ENCODE measurements at regions not wholly inside any gene's neighbourhood (a gene's known extent, or its start where the extent isn't known, plus 50 kb on each side); places are given as distances from the start of the nearest gene placed in this dataset.

GRCh38 chr4:15237648-15238230 is 190.1 kb upstream of the C1QTNF7 start:
- Histone ChIP-seq H3K36me3 (no peaks in the 10 kb centered on the region), H3K9me3 (no peaks in the 10 kb centered on the region), H3K4me3 (no peak overlapping the region), H3K4me2 (no peak overlapping the region), H3K4me1 (peaks cover 11% of the 10 kb centered on the region), H4K20me1 (no peaks in the 10 kb centered on the region), H3K27ac (no peak overlapping the region), H3K27me3 (no peaks in the 10 kb centered on the region), H3K9ac (no peak overlapping the region)
- TF ChIP-seq Cebpa-rat (IDR thresholded peaks at IDR 0.05), result no peak

GRCh38 chr4:15238720-15239119 is 189.1 kb upstream of the C1QTNF7 start:
- H3K4me3 ChIP-seq, result no peak overlapping the region
- no peak overlapping the region for H3K27ac ChIP-seq
- no peak overlapping the region for H3K4me2 ChIP-seq
- H3K9ac ChIP-seq, result no peak overlapping the region
- no peaks in the 10 kb centered on the region for H3K27me3 ChIP-seq
- no peaks in the 10 kb centered on the region for H3K36me3 ChIP-seq
- H3K4me1 ChIP-seq, result peaks cover 2% of the 10 kb centered on the region
- H3K9me3 ChIP-seq, result no peaks in the 10 kb centered on the region
- no peaks in the 10 kb centered on the region for H4K20me1 ChIP-seq
- TF ChIP-seq Cebpa-rat (IDR thresholded peaks at IDR 0.05), result no peak

- Histone ChIP-seq H4K20me1 (no peaks in the 10 kb centered on the region), H3K27ac (no peak overlapping the region), H3K36me3 (no peaks in the 10 kb centered on the region), H3K27me3 (no peaks in the 10 kb centered on the region), H3K9ac (no peak overlapping the region), H3K4me2 (no peak overlapping the region), H3K9me3 (no peaks in the 10 kb centered on the region), H3K4me1 (no peaks in the 10 kb centered on the region), H3K4me3 (no peak overlapping the region)
- TF ChIP-seq Cebpa-rat (IDR thresholded peaks at IDR 0.05), result no peak
These were observed 188.0 kb upstream of the C1QTNF7 start for GRCh38 chr4:15239866-15240265.

- no peak overlapping the region for H3K4me3 ChIP-seq
- TF ChIP-seq Cebpa-rat (IDR thresholded peaks at IDR 0.05), result no peak
- no peaks in the 10 kb centered on the region for H3K9me3 ChIP-seq
- no peaks in the 10 kb centered on the region for H3K27me3 ChIP-seq
- no peak overlapping the region for H3K27ac ChIP-seq
- H3K36me3 ChIP-seq, result no peaks in the 10 kb centered on the region
- no peak overlapping the region for H3K9ac ChIP-seq
- no peak overlapping the region for H3K4me2 ChIP-seq
- no peaks in the 10 kb centered on the region for H4K20me1 ChIP-seq
- no peaks in the 10 kb centered on the region for H3K4me1 ChIP-seq
These were observed 187.1 kb upstream of the C1QTNF7 start for GRCh38 chr4:15240764-15241163.

GRCh38 chr4:15242021-15242420 is 185.8 kb upstream of the C1QTNF7 start:
- Histone ChIP-seq H3K4me2 (no peak overlapping the region), H3K4me3 (no peak overlapping the region), H3K36me3 (no peaks in the 10 kb centered on the region), H3K27ac (no peak overlapping the region), H3K4me1 (no peaks in the 10 kb centered on the region), H3K27me3 (no peaks in the 10 kb centered on the region), H3K9ac (no peak overlapping the region), H4K20me1 (no peaks in the 10 kb centered on the region), H3K9me3 (no peaks in the 10 kb centered on the region)
- no peak for TF ChIP-seq Cebpa-rat (IDR thresholded peaks at IDR 0.05)

GRCh38 chr4:15244354-15244753 is 183.5 kb upstream of the C1QTNF7 start:
- Histone ChIP-seq H3K36me3 (no peaks in the 10 kb centered on the region), H3K9me3 (no peaks in the 10 kb centered on the region), H3K27ac (no peak overlapping the region), H3K27me3 (no peaks in the 10 kb centered on the region), H3K4me2 (no peak overlapping the region), H3K4me1 (no peaks in the 10 kb centered on the region), H3K9ac (no peak overlapping the region), H4K20me1 (no peaks in the 10 kb centered on the region), H3K4me3 (no peak overlapping the region)
- no peak for TF ChIP-seq Cebpa-rat (IDR thresholded peaks at IDR 0.05)

GRCh38 chr4:15245006-15245530 is 182.8 kb upstream of the C1QTNF7 start:
- no peak overlapping the region for H3K4me2 ChIP-seq
- TF ChIP-seq Cebpa-rat (IDR thresholded peaks at IDR 0.05), result no peak

GRCh38 chr4:15250021-15250441 is 177.8 kb upstream of the C1QTNF7 start:
- H3K4me3 ChIP-seq, result no peak overlapping the region
- H3K4me1 ChIP-seq, result peaks cover 6% of the 10 kb centered on the region; the same call in 1 of the 2 replicates
- H3K9ac ChIP-seq, result no peak overlapping the region
- H3K4me2 ChIP-seq, result peak overlapping the region; percentile 28; the same call in 1 of the 2 replicates
- H3K36me3 ChIP-seq, result no peaks in the 10 kb centered on the region
- no peaks in the 10 kb centered on the region for H3K27me3 ChIP-seq
- H3K27ac ChIP-seq, result no peak overlapping the region
- no peak for TF ChIP-seq Cebpa-rat (IDR thresholded peaks at IDR 0.05)
- H4K20me1 ChIP-seq, result no peaks in the 10 kb centered on the region
- H3K9me3 ChIP-seq, result no peaks in the 10 kb centered on the region

More at GRCh38 chr4:15245006-15245530, 182.8 kb upstream of the C1QTNF7 start:
- no peaks in the 10 kb centered on the region for H3K27me3 ChIP-seq
- H3K27ac ChIP-seq, result no peak overlapping the region
- H4K20me1 ChIP-seq, result no peaks in the 10 kb centered on the region
- peaks cover 3% of the 10 kb centered on the region; the same call in 1 of the 2 replicates for H3K4me1 ChIP-seq
- H3K36me3 ChIP-seq, result no peaks in the 10 kb centered on the region
- H3K9me3 ChIP-seq, result no peaks in the 10 kb centered on the region
- H3K9ac ChIP-seq, result no peak overlapping the region
- H3K4me3 ChIP-seq, result no peak overlapping the region

- Histone ChIP-seq H3K27ac (no peak overlapping the region), H3K9me3 (no peaks in the 10 kb centered on the region), H3K27me3 (no peaks in the 10 kb centered on the region), H3K4me3 (no peak overlapping the region), H3K9ac (no peak overlapping the region), H3K4me2 (no peak overlapping the region), H3K36me3 (no peaks in the 10 kb centered on the region), H4K20me1 (no peaks in the 10 kb centered on the region), H3K4me1 (peaks cover 6% of the 10 kb centered on the region; the same call in 1 of the 2 replicates)
- TF ChIP-seq Cebpa-rat (IDR thresholded peaks at IDR 0.05), result no peak
These were observed 174.5 kb upstream of the C1QTNF7 start for GRCh38 chr4:15253349-15253748.

- Histone ChIP-seq H3K4me2 (no peak overlapping the region), H3K4me3 (no peak overlapping the region), H3K9me3 (no peaks in the 10 kb centered on the region), H3K36me3 (no peaks in the 10 kb centered on the region), H4K20me1 (no peaks in the 10 kb centered on the region), H3K9ac (no peak overlapping the region), H3K27me3 (no peaks in the 10 kb centered on the region), H3K4me1 (peaks cover 6% of the 10 kb centered on the region; the same call in 1 of the 2 replicates), H3K27ac (no peak overlapping the region)
- TF ChIP-seq Cebpa-rat (IDR thresholded peaks at IDR 0.05), result no peak
These were observed 173.5 kb upstream of the C1QTNF7 start for GRCh38 chr4:15254236-15254880.
